ENCODE measurements at regions not wholly inside any gene's neighbourhood (a gene's known extent, or its start where the extent isn't known, plus 50 kb on each side); places are given as distances from the start of the nearest gene placed in this dataset.

DNA sequence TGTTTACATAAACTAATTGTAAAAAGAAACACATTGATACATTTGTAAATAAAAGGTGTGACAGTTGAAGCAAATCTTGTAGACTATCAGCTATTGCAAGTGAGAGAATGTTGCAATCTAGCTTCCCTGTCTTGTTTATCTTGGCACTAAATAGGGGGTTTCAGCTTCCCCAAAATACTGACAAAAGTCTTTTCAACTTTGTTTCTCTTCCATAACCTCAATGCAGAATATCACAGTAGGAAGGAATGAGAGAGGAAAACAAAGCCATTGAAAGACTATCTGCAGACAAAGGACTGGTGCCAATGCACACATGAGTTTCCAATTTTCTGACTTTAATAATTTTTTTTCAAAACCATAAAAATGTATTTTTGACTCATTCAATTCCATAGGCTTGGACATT, 886.2 kb upstream of the MGAT4C start:
- Mint-ChIP-seq H3K36me3 (ENCODE audit: low read depth) (no peaks in the 10 kb centered on the region), H3K4me3 (no peak overlapping the region), H3K27me3 (ENCODE audit: insufficient read depth) (no peaks in the 10 kb centered on the region), H3K4me1 (ENCODE audit: low read depth) (no peaks in the 10 kb centered on the region), H3K9me3 (peaks cover 7% of the 10 kb centered on the region), H3K27ac (no peak overlapping the region)
- TF ChIP-seq, protein P1, sequence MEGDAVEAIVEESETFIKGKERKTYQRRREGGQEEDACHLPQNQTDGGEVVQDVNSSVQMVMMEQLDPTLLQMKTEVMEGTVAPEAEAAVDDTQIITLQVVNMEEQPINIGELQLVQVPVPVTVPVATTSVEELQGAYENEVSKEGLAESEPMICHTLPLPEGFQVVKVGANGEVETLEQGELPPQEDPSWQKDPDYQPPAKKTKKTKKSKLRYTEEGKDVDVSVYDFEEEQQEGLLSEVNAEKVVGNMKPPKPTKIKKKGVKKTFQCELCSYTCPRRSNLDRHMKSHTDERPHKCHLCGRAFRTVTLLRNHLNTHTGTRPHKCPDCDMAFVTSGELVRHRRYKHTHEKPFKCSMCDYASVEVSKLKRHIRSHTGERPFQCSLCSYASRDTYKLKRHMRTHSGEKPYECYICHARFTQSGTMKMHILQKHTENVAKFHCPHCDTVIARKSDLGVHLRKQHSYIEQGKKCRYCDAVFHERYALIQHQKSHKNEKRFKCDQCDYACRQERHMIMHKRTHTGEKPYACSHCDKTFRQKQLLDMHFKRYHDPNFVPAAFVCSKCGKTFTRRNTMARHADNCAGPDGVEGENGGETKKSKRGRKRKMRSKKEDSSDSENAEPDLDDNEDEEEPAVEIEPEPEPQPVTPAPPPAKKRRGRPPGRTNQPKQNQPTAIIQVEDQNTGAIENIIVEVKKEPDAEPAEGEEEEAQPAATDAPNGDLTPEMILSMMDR (IDR thresholded peaks at IDR 0.05), result no peak
- no peak for DNase-seq

DNA sequence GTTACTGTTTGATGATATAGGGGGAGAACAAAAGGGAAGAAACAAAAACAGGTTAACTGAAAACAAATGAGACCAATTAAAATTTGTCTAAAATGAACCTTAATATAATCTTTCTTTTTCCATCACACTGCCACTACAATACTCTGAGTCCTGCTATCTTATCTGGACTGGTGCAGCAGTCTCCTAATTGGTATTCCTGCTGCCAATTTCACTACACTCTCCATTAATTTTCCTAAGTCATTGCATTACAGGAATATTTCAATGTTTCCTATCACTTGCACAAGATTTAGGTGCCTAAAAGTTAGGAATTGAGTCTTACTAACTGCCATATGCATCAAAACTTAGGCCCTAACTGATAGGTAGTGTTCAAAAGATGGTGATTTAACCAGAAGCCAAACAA, 884.9 kb upstream of the MGAT4C start:
- no peak overlapping the region for H3K27ac Mint-ChIP-seq
- TF ChIP-seq, protein P1 (IDR thresholded peaks at IDR 0.05), result no peak
- H3K36me3 Mint-ChIP-seq (ENCODE audit: low read depth), result no peaks in the 10 kb centered on the region
- H3K27me3 Mint-ChIP-seq (ENCODE audit: insufficient read depth), result no peaks in the 10 kb centered on the region
- peaks cover 18% of the 10 kb centered on the region for H3K9me3 Mint-ChIP-seq
- H3K4me1 Mint-ChIP-seq (ENCODE audit: low read depth), result no peaks in the 10 kb centered on the region
- no peak for DNase-seq
- no peak overlapping the region for H3K4me3 Mint-ChIP-seq

DNA sequence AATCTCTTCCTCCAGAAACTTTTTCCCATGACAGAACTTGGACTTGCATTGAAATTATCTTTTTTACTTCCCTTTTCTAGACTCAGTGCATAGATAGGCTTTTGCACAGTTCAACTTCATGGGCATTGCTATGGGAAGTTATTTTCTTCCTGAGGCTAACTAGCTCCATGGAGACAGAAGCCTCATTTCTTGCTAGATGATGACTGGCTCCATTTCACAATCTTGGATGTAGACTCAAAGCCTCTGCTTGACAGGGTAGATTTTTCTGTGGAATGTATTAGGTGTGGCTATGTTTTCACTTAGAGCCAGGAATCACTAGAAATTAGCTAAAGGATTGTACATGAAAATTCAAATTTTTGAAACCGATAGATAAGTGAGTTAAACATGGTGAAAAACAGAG, 884.1 kb upstream of the MGAT4C start:
- TF ChIP-seq, protein P1 (IDR thresholded peaks at IDR 0.05), result no peak
- H3K36me3 Mint-ChIP-seq (ENCODE audit: low read depth), result no peaks in the 10 kb centered on the region
- no peaks in the 10 kb centered on the region for H3K27me3 Mint-ChIP-seq (ENCODE audit: insufficient read depth)
- no peak for DNase-seq
- no peaks in the 10 kb centered on the region for H3K4me1 Mint-ChIP-seq (ENCODE audit: low read depth)
- no peak overlapping the region for H3K27ac Mint-ChIP-seq
- H3K9me3 Mint-ChIP-seq, result peaks cover 18% of the 10 kb centered on the region
- H3K4me3 Mint-ChIP-seq, result no peak overlapping the region

DNA sequence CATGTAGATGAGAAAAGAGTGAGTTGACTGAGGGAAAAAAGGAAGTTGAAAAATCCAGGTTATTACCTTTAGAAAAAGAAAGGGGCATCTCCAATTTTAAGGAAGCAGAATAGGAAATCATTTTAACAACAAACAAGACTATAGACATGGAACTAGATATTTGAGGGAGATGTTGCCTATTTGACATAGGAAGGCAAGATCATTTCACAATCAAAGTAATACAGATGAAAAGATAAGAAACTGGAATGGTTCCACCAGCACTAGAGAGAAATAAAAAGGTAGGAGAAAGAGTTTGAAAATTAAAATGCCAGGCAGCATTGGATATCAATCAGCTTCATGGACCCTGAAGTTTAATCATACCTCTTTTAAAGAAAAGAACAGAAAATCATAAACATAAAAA, 881.0 kb upstream of the MGAT4C start:
- H3K9me3 Mint-ChIP-seq, result peaks cover 29% of the 10 kb centered on the region
- H3K4me3 Mint-ChIP-seq, result no peak overlapping the region
- DNase-seq, result no peak
- H3K27ac Mint-ChIP-seq, result no peak overlapping the region
- H3K36me3 Mint-ChIP-seq (ENCODE audit: low read depth), result no peaks in the 10 kb centered on the region
- no peaks in the 10 kb centered on the region for H3K27me3 Mint-ChIP-seq (ENCODE audit: insufficient read depth)
- H3K4me1 Mint-ChIP-seq (ENCODE audit: low read depth), result no peaks in the 10 kb centered on the region
- TF ChIP-seq, protein P1 (IDR thresholded peaks at IDR 0.05), result no peak

DNA sequence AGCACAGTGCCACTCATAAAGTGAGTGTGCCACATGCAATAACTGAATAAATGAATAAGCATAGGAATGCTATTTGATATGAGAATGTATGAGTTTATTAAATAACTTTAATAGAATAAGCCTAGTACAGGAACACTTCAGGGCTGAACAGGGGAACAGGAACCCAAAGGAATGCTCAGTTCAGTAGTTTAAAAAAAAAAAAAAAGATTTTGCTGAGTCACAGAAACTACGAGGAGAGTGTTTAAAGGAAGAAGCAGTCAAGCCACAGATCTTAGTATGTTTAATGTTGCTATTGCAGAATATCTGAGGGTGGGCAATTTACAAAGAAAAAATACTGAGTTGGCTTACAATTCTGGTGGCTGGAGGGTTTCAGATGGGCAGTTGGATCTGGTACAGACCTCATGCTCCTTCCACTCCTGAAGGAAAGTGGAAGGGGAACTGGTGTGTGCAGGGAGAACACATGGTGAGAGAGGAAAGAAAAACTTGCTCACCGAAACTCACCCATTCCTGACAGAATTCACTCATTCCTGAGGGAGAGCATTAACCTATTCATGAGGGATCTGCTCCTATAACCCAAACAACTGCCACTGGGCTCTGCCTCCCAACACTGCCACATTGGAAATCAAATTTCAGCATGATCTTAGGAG, 880.3 kb upstream of the MGAT4C start:
- Mint-ChIP-seq H3K4me1 (ENCODE audit: low read depth) (no peaks in the 10 kb centered on the region), H3K27ac (no peak overlapping the region), H3K9me3 (peaks cover 29% of the 10 kb centered on the region), H3K27me3 (ENCODE audit: insufficient read depth) (no peaks in the 10 kb centered on the region), H3K4me3 (no peak overlapping the region), H3K36me3 (ENCODE audit: low read depth) (no peaks in the 10 kb centered on the region)
- DNase-seq, result no peak
- TF ChIP-seq, protein P1 (IDR thresholded peaks at IDR 0.05), result no peak

DNA sequence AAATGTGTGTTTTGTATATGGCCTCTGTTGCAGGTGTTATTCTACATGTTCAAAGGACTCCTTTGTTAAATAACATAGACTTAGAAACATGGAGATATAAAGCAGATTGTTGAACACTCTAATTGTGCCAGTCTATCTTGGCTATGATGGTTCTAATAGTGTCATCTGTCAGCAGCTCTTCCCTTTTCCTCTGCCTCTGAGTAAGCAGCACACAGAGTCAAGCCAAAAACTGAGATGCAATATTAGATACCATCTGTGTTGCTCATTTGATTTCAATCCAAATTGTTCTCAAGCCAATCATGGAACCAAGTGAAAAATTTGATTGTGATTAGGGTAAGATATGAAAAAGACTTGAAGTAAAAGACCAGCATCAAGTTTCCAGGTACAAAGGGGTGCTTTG, 871.1 kb upstream of the MGAT4C start:
- Mint-ChIP-seq H3K36me3 (ENCODE audit: low read depth) (no peaks in the 10 kb centered on the region), H3K4me3 (no peak overlapping the region), H3K27me3 (ENCODE audit: insufficient read depth) (no peaks in the 10 kb centered on the region), H3K4me1 (ENCODE audit: low read depth) (no peaks in the 10 kb centered on the region), H3K27ac (no peak overlapping the region), H3K9me3 (peaks cover 31% of the 10 kb centered on the region)
- DNase-seq, result no peak
- TF ChIP-seq, protein P1 (IDR thresholded peaks at IDR 0.05), result no peak
